HEK293T (cell line): ENCODE measurements at regions not wholly inside any gene's neighbourhood (a gene's known extent, or its start where the extent isn't known, plus 50 kb on each side); places are given as distances from the start of the nearest gene placed in this dataset.

ENCODE experiments used
- CTCF ChIA-PET: fragments of 350-600 bp; formaldehyde crosslinking; extraction: SDS; loops from one replicate; lab custom pipeline; 2021; ENCODE audit warnings: antibody characterized with exemption, inconsistent platforms; lab: Yijun Ruan, JAX
- POLR2A ChIA-PET: fragments of 350-600 bp; formaldehyde crosslinking; extraction: SDS; loops from one replicate; lab custom pipeline; 2020; ENCODE audit warnings: antibody characterized with exemption, inconsistent platforms; lab: Yijun Ruan, JAX
- DNase-seq: peaks from one replicate; pipeline ENCODE4 v3.0.0; 2012; ENCODE audit warnings: mixed read lengths; ENCODE audit errors: extremely low spot score
- ARNT ChIP-seq: fragments of 450-650 bp; IDR thresholded peaks from 2 replicates; pipeline ENCODE4 v1.6.1; 2017; ENCODE audit warnings: mild to moderate bottlenecking
- BHLHE40 ChIP-seq: fragments of 450-650 bp; IDR thresholded peaks from 2 replicates; pipeline ENCODE4 v1.6.1; 2016; ENCODE audit warnings: mild to moderate bottlenecking, moderate library complexity, borderline replicate concordance
- CTBP1 ChIP-seq: fragments of 450-650 bp; IDR thresholded peaks from 2 replicates; pipeline ENCODE4 v1.6.1; 2016; ENCODE audit warnings: borderline replicate concordance
- ELF4 ChIP-seq: fragments of 450-650 bp; IDR thresholded peaks from 2 replicates; pipeline ENCODE4 v1.6.1; 2017; ENCODE audit warnings: antibody characterized with exemption
- FOXA1 ChIP-seq: fragments of 450-650 bp; IDR thresholded peaks from 2 replicates; pipeline ENCODE4 v1.6.1; 2016; ENCODE audit warnings: mild to moderate bottlenecking
- FOXK2 ChIP-seq: fragments of 450-650 bp; IDR thresholded peaks from 2 replicates; pipeline ENCODE4 v1.6.1; 2016; ENCODE audit warnings: mild to moderate bottlenecking
- FOXM1 ChIP-seq: fragments of 450-650 bp; IDR thresholded peaks from 2 replicates; pipeline ENCODE4 v1.6.1; 2017; ENCODE audit warnings: mild to moderate bottlenecking, borderline replicate concordance
- HDGF ChIP-seq: fragments of 450-650 bp; IDR thresholded peaks from 2 replicates; pipeline ENCODE4 v1.6.1; 2017; ENCODE audit warnings: antibody characterized with exemption, borderline replicate concordance
- L3MBTL2 ChIP-seq: fragments of 450-650 bp; conservative IDR thresholded peaks from 2 replicates; pipeline ENCODE4 v1.6.1; 2016; ENCODE audit warnings: mild to moderate bottlenecking
- LEF1 ChIP-seq: fragments of 450-650 bp; IDR thresholded peaks from 2 replicates; pipeline ENCODE4 v1.6.1; 2017; ENCODE audit warnings: mild to moderate bottlenecking, borderline replicate concordance
- NFRKB ChIP-seq: fragments of 450-650 bp; IDR thresholded peaks from 2 replicates; pipeline ENCODE4 v1.6.1; 2016; ENCODE audit warnings: mild to moderate bottlenecking, moderate library complexity
- SP1 ChIP-seq: fragments of 450-650 bp; IDR thresholded peaks from 2 replicates; pipeline ENCODE4 v1.6.1; 2017
- SUZ12 ChIP-seq: fragments of 450-650 bp; IDR thresholded peaks from 2 replicates; pipeline ENCODE4 v1.6.1; 2016; ENCODE audit warnings: mild to moderate bottlenecking
- TARDBP ChIP-seq: fragments of 450-650 bp; IDR thresholded peaks from 2 replicates; pipeline ENCODE4 v1.6.1; 2016
- ZNF384 ChIP-seq: fragments of 450-650 bp; IDR thresholded peaks from 2 replicates; pipeline ENCODE4 v1.6.1; 2016
- TF ChIP-seq, protein P1 (sequence below): fragments of 450-650 bp; IDR thresholded peaks from 2 replicates; pipeline ENCODE4 v1.6.1; 2016

DNA sequence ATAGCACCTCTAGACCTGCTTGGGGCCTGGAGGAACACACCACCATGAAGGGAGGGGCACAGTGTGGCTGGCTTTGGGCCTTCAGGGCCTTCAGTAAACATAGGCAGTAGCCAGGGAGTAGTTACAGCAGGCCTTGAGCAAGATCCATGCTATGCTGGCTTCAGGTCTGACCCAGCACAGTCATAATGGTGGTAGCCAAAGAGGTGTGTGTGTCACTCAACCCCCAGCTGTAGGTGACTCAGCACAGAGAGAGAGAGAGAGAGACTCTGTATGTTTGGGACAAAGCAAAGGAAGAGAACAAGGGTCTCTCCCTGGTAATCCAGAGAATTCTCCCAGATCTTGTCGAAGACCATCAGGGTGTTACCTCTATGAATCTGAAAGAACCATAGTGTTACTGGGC is 250.5 kb upstream of the PKN2 start:
- no peak for TF ChIP-seq ZNF384
- TF ChIP-seq FOXM1, result no peak
- CTCF ChIA-PET, result no interaction called here
- DNase-seq, result no peak
- POLR2A ChIA-PET, result no interaction called here

DNA sequence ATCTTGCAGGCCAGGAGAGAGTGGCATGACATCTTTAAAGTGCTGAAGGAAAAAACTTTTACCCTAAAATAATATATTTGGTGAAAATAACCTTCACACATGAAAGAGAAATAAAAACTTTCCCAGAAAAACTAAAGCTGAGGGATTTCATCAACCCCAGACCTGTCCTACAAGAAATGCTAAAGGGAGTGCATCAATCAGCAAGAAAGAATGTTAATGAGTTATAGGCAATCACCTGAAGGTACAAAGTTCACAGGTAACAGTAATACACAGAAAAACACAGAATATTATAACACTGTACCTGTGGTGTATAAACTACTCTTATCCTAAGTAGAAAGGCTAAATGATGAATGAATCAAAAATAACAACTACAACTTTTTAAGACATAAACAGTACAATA is 249.2 kb upstream of the PKN2 start:
- ChIA-PET CTCF (no interaction called here), POLR2A (no interaction called here)

DNA sequence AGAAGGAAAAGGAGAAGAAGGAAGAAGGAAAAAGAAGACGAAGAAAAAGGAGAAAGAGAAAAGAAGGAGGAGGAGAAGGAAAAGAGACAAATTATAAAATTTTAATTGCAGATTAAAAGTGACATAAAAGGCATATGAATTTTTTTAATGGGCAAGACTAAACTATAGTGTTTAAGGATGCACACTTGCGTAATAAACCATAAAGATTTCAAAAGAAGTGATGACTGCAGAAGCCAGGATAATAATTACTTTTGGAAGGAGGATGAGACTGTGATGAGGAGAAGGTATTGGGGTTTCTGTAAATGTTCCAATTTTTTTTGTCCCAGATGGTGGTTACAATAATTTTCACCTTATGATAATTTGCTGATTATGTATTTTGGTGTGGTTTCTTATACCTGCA is 243.1 kb upstream of the PKN2 start:
- ChIA-PET POLR2A (no interaction called here), CTCF (no interaction called here)
- TF ChIP-seq FOXA1 (no peak), L3MBTL2 (no peak), FOXM1 (no peak), SUZ12 (no peak), ELF4 (no peak), CTBP1 (no peak), SP1 (no peak), NFRKB (no peak), BHLHE40 (no peak), FOXK2 (no peak), TARDBP (no peak), ZNF384 (no peak), ARNT (no peak), LEF1 (no peak), HDGF (no peak)
- TF ChIP-seq, protein P1, sequence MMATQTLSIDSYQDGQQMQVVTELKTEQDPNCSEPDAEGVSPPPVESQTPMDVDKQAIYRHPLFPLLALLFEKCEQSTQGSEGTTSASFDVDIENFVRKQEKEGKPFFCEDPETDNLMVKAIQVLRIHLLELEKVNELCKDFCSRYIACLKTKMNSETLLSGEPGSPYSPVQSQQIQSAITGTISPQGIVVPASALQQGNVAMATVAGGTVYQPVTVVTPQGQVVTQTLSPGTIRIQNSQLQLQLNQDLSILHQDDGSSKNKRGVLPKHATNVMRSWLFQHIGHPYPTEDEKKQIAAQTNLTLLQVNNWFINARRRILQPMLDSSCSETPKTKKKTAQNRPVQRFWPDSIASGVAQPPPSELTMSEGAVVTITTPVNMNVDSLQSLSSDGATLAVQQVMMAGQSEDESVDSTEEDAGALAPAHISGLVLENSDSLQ, result no peak
- DNase-seq, result no peak

More for the DNA sequence above, 249.2 kb upstream of the PKN2 start:
- no peak for TF ChIP-seq FOXM1
- no peak for TF ChIP-seq ELF4
- TF ChIP-seq L3MBTL2, result no peak
- no peak for TF ChIP-seq NFRKB
- no peak for TF ChIP-seq ARNT
- TF ChIP-seq CTBP1, result no peak
- no peak for TF ChIP-seq HDGF
- TF ChIP-seq TARDBP, result no peak
- TF ChIP-seq, protein P1, result no peak
- TF ChIP-seq SP1, result no peak
- TF ChIP-seq BHLHE40, result no peak
- no peak for TF ChIP-seq SUZ12
- DNase-seq, result no peak

DNA sequence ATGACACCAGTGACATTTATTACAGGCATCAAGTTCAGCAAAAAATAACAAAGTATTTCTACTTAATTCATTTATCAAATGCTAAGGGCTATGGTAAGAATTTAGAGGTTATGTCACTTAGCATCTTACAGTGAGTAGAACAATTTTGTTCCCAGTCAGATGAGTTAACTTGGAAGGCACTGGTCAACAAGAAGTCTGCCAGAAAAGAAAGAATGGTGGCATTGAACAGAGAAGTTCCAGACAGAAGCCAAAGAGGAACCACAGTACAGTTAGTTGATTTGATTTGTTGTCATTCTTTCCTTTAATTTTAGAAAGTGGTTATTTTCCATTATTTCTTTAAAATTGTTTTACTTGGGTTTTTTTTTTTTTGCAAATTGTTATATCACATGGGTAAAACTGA is 232.2 kb upstream of the PKN2 start:
- no peak for DNase-seq
- no peak for TF ChIP-seq FOXM1
- no peak for TF ChIP-seq FOXA1
- TF ChIP-seq L3MBTL2, result no peak
- no peak for TF ChIP-seq BHLHE40
- no peak for TF ChIP-seq ELF4
- TF ChIP-seq CTBP1, result no peak
- TF ChIP-seq FOXK2, result no peak
- TF ChIP-seq HDGF, result no peak
- ChIA-PET CTCF (no interaction called here), POLR2A (no interaction called here)

DNA sequence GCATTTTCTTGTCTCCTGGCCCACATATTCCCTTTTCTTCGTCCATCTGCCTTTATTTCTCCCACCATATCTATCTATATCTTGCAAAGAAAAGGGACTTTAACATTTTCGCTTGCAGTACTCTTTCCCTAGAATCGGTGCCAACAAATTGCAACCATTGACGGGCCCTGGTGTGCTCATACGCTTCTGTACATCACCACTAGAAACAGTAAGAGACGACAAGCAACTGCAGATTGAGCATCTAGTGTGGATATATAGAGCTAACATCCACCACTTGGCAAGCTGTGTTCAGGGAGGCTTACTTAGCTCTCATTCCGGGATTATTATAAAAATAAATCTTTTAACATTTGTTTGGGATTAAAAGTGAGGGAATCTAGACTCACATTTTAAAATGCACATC is 230.8 kb upstream of the PKN2 start:
- DNase-seq, result no peak
- ChIA-PET POLR2A (no interaction called here), CTCF (no interaction called here)
- TF ChIP-seq ELF4 (no peak), BHLHE40 (no peak), FOXK2 (no peak), SP1 (no peak)

DNA sequence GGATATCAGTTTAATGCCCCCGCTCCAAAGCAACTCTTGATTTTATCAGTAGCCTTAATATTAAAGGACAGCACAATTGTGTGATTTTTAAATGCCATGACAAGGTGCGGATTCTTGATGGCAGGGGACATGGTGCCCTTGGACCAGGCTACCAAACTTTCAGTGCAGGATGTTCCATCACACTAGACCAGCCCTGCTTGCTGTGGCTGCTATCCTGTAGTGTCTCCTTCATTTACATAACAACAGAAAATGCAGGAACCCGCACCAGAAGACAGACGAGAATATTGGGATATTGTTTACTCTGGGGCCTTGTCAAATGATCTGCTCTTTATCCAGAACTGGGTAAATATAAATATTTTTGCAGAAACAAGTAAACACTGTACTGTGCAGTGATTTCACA is 229.3 kb upstream of the PKN2 start:
- CTCF ChIA-PET, result no interaction called here
- no peak for DNase-seq
- POLR2A ChIA-PET, result no interaction called here
- TF ChIP-seq FOXA1 (no peak), TARDBP (no peak), FOXK2 (no peak), FOXM1 (no peak), NFRKB (no peak), SP1 (no peak), HDGF (no peak), LEF1 (no peak), ELF4 (no peak)

DNA sequence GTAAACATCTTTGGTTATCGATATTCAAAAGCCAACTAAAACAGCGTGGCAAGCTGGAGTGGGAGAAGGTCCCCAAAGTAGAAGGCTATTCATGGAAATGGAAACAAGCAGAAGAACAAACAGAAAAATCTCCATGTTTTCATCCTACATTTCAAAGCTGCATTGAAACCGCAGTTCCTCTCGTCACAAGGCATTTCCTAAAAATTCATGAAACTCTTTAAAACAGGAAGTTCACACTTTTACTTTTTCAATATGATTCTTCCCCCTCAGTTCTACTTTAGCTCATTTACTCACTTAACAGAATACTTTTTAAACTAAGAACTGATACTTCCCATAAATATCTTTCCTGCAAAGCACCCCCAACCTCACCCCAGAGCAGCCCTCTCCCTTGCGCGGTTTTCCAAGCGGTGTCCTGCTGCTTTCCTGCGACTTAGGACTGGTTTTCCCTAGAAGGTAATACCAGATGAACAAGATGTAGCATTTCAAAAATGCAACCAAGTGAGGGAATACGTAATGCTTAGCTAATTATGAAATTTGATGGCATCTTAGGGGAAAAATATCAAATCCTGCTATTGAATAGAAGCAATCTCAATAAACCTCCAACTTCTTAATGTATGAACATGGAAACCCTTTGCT is 228.3 kb upstream of the PKN2 start:
- ChIA-PET CTCF (no interaction called here), POLR2A (no interaction called here)
- no peak for DNase-seq
- TF ChIP-seq LEF1, result no peak
- TF ChIP-seq BHLHE40, result no peak
- no peak for TF ChIP-seq FOXA1
- TF ChIP-seq L3MBTL2, result no peak
- no peak for TF ChIP-seq ZNF384
- TF ChIP-seq ELF4, result no peak

DNA sequence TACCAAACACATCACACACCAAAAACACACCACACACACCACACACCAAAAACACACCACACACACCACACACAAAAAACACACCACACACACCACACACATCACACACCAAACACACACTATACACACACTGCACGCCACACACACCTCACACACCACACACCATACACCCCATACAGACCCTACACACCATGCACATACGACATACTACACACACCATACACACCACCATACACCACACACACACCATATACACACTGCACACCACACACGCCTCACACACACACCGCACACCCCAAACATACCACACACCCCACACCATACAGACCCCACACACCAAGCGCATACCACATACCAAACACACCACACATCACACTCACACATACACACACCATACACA is 226.9 kb upstream of the PKN2 start:
- no peak for DNase-seq
- ChIA-PET POLR2A (no interaction called here), CTCF (no interaction called here)
- no peak for TF ChIP-seq ARNT
- no peak for TF ChIP-seq SUZ12
- TF ChIP-seq, protein P1, result no peak
- no peak for TF ChIP-seq SP1
- no peak for TF ChIP-seq L3MBTL2
- no peak for TF ChIP-seq LEF1
